ENCODE measurements at regions not wholly inside any gene's neighbourhood (a gene's known extent, or its start where the extent isn't known, plus 50 kb on each side); places are given as distances from the start of the nearest gene placed in this dataset.
A peak's percentile ranks its signal among the peaks of the same experiment; 100 is the strongest.

DNA sequence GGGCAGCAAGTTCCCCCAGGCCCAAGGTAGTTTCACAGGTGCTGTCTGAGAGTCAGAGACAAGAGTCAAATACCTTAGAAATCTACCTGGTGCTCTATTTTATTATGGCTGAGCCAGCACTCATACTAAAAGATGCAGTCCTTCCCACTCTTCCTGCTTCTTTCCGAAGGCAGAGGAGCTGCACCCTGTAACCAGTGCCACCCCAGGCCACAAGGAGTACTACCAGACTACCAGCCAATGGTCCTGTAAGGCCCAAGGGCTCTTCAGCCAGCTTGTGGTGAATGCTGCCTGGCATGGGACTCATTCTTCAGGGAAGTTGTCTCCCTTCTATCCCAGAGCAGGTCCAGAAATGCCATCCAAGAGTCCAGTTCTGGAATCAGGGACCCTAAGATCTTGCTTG lies 203.8 kb upstream of the DUSP10 start:
- no peak for DNase-seq

DNA sequence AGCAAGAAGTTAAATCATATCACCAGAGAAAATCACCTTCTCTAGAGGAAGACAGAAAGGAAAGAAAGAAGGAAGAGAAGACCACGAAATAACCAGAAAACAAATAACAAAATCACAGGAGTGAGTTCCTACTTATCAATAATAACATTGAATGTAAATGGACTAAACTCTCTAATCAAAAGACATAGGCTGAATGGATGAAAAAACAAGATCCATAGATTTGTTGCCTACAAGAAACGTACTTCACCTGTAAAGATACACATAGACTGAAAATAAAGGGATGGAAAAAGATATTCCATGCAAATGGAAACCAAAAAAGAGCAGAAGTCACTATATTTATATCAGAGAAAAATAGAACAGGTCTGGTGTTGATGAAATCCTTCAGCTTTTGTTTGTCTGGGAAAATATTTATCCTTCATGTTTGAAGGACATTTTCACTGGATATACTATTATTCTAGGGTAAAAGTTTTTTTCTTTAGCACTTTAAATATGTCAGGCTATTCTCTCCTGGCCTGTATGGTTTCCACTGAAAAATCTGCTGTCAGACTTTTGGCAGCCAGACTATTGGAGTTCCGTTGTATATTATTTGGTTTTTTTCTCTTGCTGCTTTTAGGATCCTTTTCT lies 202.5 kb upstream of the DUSP10 start:
- DNase-seq, result no peak

DNA sequence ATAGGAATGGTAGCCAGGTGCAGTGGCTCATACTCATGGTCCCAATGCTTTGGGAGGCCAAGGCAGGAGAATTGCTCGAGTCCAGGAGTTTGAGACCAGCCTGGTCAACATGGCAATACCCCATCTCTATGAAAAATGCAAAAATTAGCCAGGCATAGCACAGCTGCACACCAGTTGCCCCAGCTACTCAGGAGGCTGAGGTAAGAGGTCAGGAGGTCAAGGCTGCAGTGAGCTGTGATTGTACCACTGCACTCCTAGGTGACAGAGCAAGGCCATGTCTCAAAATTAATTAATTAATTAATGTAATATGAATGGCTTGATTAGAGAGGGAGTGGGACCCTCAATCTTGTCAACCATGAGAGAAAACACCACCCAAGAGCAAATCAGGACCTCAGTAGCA lies 198.7 kb upstream of the DUSP10 start:
- no peak for DNase-seq

DNA sequence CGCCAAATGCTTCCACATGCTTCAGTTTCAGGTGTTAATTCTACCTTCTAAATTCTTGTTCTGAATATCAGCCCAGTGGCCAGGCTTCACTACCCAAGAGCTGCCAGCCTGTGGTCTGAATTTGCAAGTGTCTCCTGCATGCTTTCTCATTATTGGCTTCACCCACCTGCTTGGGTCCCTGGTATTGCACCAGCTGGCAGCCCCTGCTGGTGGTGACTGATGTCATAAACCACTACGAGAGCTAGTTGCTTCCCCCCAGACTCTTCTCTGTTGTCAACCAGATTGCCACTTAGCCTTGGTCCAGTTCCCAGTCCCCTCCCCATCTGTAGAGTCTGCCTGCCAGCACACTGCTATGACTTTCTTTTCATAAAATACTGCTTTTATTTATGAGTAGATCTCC lies 197.7 kb upstream of the DUSP10 start:
- no peak for DNase-seq

DNA sequence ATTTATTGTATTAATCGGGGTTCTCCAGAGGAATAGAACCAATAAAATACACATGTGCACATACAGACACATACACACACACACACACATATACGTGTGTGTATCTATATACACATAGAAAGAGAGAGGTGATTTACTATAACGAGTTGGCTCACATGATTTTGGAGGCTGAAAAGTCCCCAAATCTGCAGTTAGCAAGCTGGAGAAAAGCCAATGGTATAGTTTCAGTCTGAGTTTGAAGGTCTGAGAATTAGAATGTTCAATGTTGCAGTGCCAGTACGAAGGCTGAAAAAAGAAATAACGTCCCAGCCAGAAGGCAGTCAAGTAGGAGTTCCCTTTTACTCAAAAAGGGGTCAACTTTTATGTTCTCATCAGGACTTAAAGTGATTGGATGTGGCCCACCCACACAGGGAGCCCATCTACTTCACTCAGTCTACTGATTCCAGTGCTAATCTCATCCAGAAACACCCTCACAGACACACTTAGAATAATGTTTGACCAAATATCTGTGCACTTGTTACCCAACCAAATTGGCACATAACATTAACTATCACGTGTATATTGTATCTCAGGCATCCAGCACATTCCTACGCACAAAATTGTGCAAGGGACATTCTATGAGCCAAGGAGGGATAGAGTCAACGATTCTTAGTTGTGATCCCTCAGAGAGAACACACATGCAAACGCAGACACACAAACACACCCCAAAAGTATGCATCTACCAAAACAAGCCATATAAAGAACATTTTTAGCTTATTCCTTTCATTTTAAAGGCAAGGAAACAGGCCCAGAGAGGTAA lies 195.5 kb upstream of the DUSP10 start:
- no peak for DNase-seq

DNA sequence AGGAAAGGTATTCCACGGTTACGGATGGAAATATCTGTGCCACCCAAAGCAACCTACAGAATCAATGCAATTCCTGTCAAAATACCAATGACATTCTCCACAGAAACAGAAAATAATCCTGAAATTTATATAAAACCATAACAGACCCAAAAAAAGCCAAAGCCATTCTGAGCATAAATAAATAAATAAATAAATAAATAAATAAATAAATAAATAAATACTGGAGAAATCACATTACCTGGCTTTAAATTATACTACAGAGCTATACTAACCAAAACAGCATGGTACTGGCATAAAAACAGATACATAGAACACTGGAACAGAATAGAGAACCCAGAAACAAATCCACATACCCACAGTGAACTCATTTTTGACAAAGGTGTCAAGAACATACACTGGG lies 191.9 kb upstream of the DUSP10 start:
- no peak for DNase-seq

DNA sequence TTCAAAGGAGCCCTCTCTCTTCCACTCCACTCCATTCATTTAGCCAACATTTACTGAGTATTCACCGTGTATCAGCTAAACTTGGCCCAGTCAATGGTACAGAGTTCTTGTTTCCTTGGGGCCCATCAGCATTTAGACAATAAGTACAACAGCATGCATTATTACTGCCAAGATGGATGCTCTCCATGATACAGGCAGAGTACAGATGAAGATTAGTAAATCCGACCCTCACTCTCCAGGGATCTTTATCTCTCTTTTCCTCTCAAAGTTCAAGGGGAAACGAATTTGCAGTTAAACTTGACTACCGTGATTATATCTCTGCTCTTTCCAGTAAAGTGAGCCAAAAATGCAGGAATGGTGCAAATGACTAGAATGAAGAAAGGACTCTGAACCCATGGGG lies 184.6 kb upstream of the DUSP10 start:
- DNase-seq, result no peak

DNA sequence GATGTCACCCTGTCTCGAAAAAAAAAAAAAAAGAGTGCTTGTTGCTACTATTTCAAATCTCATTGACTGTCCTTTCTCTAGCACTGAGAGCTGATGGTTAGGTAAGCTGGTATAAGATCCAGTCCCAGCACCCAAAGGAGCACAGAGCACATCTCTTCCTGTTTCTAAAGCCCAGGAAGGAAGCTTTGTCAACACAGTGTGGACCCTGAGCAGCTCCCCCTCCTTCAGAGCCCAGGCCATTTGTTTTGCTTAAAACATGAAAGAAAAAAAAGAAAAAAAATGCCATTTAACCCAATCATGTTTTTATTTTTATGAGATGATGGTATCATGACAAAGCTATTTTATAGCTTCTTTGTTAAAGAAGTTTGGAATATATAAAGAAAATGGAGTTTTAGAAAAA lies 184.1 kb upstream of the DUSP10 start:
- peak; percentile 55 to 76 for DNase-seq

DNA sequence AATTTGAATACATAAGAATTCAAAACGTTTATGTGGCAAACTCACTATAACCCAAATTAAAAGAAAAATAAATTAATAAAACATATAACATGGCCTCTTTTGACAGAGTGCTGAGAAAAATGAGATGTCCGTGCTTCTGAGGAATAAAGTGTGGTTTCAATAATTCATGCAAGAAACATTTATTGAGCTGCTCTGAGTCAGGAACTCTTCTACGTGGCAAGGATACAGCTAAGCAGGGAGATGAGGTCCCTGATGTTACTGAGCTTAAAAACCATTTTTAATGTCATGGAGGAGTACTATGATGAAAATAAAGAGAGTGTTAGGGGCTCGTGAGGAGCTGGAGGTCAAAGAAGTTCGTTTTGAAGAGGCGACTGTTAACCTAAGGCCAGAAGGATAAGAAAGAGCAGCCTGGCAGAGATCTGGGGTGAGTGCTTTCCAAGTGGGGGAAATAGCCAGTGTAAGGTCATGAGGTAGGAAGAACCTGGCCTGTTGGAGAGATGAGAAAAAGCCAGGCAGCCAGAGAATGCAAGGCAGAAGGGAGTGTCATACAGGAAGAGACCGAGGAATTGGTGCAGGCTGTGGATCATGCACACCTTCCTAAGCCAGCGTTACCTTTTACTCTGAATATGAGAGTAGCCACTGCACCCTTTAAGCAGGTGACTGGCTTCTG lies 182.2 kb upstream of the DUSP10 start:
- no peak for DNase-seq

DNA sequence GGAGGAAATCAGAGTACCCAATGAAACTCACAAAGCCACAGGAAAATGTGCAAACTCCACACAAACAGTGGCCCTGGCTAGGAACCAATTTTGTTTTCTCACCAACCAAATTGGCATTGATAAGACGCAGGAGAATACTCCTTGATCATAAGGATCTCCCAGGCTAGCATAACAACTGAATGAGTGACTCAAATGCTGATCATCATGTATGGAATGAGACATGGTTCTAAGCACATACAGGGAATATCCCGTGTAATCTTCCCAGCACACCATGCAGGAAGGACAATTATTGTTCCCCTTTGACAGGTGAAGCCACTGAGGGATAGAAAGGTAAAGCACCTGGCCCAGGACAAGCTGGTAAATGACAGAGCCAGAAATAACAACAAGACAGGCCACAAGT lies 180.0 kb upstream of the DUSP10 start:
- DNase-seq, result no peak

DNA sequence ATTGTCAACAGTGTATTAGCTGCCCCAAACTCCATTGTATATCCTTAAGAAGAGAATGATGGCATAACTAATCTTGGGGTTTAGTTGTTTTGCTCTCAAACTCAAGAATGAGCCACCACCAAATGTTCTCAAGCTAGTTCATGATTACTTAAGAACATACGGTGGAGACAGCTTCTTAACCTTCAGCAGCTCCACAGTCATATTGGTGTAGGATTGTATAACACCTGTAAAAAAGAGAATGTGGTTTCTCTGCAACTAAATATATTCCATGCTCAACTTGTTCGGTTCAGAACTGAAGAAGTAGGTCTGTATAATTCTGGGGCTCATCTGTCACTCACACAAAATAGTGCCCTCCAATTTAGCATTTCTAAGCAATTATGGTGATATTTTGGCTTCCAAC lies 177.9 kb upstream of the DUSP10 start:
- no peak for DNase-seq

DNA sequence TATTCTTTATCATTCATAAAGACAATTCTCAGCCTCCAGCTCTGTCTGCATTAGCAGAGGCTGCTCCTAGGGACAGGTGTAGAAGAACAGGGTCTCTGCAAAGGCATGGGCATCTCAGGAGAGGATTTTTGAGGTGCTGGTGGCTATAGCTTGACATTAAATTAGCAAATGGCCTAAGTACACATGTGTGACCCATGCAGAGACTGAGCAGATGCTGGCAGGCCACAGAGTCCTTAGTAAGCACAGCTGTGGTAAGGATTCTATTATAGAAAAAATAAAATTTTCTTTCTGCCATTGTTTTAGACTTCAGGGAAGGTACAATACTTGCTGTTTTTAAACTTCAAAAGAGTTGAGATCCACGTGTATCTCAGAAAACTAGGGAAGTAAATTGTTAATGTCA lies 177.5 kb upstream of the DUSP10 start:
- DNase-seq, result no peak

DNA sequence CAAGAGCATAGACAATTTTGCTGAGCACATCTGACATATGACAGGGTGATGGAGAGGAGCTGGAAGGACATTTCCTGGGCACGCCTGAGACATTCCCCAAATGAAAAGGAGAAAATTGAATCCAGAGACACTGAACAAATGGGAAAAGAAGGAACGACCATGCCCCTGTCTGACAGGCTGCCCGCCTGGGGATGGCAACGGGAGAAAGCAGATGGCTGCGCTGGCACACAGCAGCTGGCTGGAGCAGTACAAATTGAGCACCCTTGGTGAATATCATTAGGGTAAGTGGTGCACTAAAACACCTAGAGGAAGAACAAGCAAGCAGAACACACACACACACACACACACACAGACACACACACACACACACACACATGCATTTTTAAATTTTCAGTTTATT lies 174.3 kb upstream of the DUSP10 start:
- DNase-seq, result no peak

DNA sequence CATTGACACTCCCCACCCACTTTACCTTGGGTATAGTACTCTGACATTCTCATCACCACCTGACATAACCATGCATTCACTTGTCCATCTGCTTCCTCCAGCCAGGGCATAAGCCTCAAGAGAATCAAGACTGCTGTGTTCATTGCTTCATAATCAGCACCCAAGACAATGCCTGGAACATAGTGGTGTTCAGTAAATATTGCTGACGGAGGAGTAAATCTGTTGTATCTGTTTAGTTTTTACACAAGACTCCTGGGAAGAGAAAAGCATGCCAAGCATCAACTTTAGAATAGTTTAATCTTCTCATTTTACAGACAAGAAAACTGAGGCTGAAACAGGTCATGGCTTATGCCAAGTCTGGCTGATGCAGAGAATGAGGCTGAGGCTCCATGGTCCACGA lies 173.9 kb upstream of the DUSP10 start:
- DNase-seq, result no peak

DNA sequence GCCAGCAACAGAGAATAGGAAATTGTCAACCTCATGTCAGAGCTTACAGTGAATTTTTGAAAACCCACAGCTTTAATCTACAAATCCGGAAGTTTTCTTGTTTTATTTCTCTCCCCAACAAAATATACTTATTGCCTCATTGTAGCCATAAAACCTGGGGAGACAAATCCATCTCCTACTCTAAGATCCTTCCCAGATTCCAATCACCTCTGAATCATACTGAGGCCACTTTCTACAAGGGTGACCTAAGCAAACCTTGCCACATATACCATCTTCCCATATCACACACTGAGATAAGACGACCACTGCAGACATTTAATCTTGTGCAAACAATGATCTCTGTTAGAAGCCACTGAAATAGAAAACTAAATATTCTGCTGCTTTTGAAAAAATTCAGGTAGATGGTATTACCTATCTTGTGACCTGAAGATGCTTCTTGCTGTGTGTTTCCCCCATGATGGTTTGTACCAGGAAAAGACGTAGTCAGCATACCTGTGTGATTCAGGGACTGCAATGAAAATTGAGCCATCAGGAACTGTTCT lies 171.5 kb upstream of the DUSP10 start:
- DNase-seq, result no peak

DNA sequence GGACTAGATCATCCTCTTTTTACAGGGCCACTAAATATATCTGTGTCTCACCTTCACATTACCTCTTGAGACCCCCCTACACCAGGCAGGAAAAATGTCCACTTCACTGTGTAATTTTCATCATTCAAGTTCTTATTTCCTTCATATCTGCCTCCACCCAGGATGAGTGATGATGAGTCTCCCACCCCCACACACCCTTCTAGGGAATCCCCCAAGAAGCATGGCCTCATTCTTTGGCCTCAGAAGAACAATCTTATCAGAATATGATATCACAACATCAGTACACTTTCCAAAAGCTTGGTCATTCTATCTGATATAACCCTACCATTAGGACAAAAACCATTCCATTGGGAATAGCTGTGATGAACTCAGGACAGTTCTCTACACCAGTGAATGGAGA lies 170.3 kb upstream of the DUSP10 start:
- DNase-seq, result no peak

DNA sequence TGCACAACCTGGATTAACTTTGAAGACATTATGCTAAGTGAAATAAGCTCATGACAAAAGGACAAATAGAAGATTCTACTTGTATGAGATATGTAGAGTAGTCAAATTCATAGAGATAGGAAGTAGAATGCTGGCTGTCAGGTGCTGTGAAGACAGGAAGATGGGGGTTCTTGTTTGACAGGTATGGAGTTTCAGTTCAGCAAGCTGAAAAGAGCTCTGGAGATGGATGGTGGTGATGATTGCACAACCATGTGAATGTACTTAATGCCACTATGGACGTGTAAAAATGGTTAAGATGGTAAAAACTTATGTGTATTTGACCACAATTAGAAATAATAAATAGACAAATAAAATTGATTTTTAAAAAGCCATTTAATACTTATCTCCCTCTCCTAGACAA lies 169.8 kb upstream of the DUSP10 start:
- no peak for DNase-seq

DNA sequence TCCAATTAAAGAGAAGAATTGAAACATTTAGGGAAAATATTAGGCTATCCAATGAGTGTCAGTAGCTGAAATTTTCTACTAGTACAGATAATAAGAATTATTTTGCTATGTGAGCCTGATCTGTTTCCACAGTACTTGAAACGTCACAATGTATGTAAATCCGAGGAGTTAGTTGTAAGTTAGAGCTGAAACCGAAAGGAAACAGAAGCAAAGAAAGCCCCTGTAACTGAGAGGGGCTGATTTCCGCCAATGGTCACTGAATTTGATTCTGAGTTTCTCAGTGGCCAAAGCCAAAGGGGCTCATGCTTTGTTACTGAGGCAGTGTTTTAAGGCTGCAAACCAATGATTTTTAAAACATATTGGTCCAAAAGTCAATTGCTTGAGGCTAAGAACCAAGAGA lies 168.3 kb upstream of the DUSP10 start:
- no peak for DNase-seq

DNA sequence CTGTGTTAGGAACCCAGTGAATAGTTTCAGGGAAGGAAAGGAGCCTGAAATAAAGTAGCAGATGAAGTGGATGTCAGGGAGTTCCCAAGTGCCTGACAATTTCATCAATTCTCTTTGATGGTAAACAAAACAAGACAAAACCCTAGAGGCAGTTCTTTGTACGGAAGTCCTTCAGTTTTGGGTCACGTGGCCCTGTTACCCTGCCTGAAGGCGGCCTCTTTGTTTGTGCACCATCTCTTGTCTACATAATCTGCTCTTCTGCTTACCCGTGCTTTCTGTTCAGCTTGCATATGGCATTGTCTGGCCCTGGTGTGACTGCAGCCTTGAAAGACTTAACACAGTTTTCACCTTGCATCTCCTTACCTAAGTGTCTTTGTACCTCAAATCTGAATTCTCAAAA lies 166.7 kb upstream of the DUSP10 start:
- DNase-seq, result no peak

DNA sequence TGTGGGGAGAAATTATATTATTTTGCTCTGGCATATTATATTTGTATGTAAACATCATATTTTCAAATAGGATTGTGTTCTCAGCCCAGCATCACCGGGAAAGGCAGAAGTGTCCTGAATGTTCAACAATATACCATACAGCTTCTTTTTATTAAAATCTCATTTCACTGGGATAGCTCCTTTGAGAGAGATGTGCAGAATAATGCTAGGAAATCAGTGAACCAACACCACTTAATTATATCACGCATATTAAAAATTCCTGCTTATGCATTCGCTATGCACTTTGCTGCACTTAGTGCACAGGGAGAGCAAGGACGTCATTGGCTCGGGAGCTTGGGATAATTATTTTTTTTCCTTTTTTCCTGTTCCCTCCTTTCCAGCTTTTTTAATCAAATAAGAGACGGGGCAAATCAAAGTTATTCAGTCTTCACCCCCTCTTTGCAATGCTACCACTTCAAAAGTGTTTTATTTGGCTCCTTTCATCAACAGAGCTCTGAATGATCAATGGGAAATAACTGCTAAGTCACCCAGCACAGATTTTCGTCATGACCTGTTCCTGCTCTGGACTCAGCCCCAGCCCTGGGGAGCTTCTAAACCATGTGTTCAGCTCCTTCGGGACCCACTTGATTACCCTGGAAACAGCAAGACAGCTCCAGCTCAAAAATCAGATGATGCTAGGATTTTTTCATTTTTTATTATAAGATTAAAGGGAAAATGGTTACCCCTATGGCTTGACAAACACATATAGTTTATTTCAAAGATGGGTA lies 165.5 kb upstream of the DUSP10 start:
- DNase-seq, result no peak

DNA sequence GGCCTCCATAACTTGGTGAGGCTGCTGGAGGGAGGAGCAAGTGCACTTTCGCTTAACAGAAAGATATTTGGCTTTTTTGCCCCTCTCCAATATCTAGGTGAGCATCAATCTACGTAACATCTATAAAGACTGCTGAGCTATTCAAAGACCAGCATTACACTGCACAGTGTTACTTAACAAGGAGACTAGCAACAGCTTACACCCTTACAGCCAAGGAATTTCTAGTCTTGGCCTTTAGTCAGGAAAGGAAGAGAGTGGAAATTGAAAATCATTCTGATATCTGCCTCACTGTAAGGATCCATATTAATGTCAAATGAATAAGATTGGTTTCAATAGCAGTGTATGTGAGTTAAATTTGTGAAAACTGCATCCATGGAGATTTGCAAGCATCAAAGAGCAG lies 163.9 kb upstream of the DUSP10 start:
- no peak for DNase-seq

DNA sequence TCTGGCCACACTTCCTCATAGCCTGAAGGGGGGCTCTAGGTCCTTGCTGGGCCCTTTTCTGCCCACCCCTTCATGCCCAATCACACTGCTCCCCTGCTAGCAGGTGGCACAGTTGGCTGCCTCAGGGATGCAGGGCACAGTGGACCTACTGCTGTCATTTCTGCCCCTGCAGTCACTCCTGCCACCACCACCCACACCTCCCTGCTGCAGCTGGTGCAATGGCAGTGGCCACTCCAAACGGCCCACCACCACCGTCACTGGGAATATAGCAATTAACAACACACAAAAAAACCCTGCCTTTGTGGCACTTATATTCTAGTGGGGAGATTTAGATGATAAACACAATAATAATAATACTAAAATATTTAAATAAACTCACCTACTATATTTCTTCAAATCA lies 162.4 kb upstream of the DUSP10 start:
- DNase-seq, result no peak

DNA sequence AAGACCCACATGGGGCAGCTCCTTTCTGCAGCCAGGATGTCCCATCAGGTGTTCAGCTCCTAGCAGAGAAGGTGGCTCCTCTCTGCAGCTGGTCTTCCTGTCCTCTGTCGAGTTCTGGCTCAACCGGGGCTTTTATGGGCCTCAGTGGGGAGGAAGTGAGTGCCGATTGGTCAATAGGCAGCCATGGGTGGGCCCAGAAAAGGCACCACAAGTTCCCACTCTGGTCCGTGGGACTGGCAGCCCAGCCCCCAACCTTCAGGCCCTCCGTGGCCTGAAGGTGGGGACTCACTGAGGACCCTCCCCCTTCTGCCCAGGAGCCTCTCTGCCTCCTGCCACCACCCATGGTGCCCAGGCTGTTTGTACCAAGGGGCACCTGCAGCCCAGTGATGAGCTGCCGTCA lies 161.7 kb upstream of the DUSP10 start:
- DNase-seq, result no peak

Measured in Kasumi-1 (cell line).